ENCODE measurements at regions not wholly inside any gene's neighbourhood (a gene's known extent, or its start where the extent isn't known, plus 50 kb on each side); places are given as distances from the start of the nearest gene placed in this dataset.

DNA sequence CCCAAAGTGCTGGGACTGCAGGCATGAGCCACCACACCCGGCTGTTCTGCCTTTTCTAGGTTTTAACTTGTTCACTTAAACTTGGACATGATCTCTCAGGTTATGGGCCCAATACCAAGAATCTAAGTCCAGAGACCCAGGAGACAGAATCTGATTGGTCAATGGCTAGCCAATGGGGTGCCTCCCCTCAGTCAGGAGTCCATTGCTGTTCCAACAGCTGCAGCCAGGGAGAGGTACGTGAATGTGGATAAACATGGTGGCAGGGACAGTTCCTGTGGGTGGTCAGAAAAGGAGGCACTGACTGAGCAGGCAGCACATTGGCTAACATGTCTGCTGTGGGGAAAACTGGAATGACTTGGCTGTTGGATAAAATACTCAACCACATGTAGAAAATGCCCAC, 140.3 kb downstream of the RPLP1 start:
- no peak for DNase-seq
- H3K4me1 ChIP-seq (ENCODE audit: control insufficient read depth, insufficient read depth, low read length): peaks cover 20% of the 10 kb centered on the region
- Mint-ChIP-seq H3K4me1 (peaks cover 0 to 12% of the 10 kb centered on the region in 2 donors), H3K27ac (no peak overlapping the region), H3K27me3 (ENCODE audit: low read depth in 2 of 2) (peaks cover 20 to 28% of the 10 kb centered on the region in 2 donors), H3K9me3 (no peaks in the 10 kb centered on the region), H3K36me3 (no peaks in the 10 kb centered on the region), H3K4me3 (no peak overlapping the region)
- H3K4me3 ChIP-seq (ENCODE audit: low read length): no peak overlapping the region
- 97% methylated on average over 2 of the region's 2 CpGs for WGBS (ENCODE audit: insufficient coverage)
- H3K9me3 ChIP-seq (ENCODE audit: control insufficient read depth, insufficient read depth, low read length): no peaks in the 10 kb centered on the region
- H3K36me3 ChIP-seq (ENCODE audit: control insufficient read depth, insufficient read depth, low read length): no peaks in the 10 kb centered on the region
- intact Hi-C loops (cut with micrococcal nuclease): no loop called here
- no peak for ATAC-seq
- no peak for TF ChIP-seq CTCF (IDR thresholded peaks at IDR 0.05)
- no peak overlapping the region for H3K27ac ChIP-seq (ENCODE audit: low read length)
- peaks cover 5% of the 10 kb centered on the region for H3K27me3 ChIP-seq (ENCODE audit: control insufficient read depth, insufficient read depth, low read length)

- Histone ChIP-seq H3K9me3 (ENCODE audit: control insufficient read depth, insufficient read depth, low read length) (no peaks in the 10 kb centered on the region), H3K27ac (ENCODE audit: low read length) (no peak overlapping the region), H3K4me3 (ENCODE audit: low read length) (no peak overlapping the region), H3K36me3 (ENCODE audit: control insufficient read depth, insufficient read depth, low read length) (no peaks in the 10 kb centered on the region), H3K27me3 (ENCODE audit: control insufficient read depth, insufficient read depth, low read length) (peaks cover 7% of the 10 kb centered on the region), H3K4me1 (ENCODE audit: control insufficient read depth, insufficient read depth, low read length) (peaks cover 20% of the 10 kb centered on the region)
- TF ChIP-seq CTCF (IDR thresholded peaks at IDR 0.05): no peak
- ATAC-seq: no peak
- Mint-ChIP-seq H3K36me3 (no peaks in the 10 kb centered on the region), H3K27ac (no peak overlapping the region), H3K4me3 (no peak overlapping the region), H3K27me3 (ENCODE audit: low read depth in 2 of 2) (peaks cover 20 to 27% of the 10 kb centered on the region in 2 donors), H3K4me1 (peaks cover 0 to 12% of the 10 kb centered on the region in 2 donors), H3K9me3 (no peaks in the 10 kb centered on the region)
- WGBS (ENCODE audit: insufficient coverage): 86% methylated on average over 7 of the region's 7 CpGs
- intact Hi-C loops (cut with micrococcal nuclease): no loop called here
- DNase-seq: no peak
Measured at GRCh38 chr15:69593488-69593887, 140.9 kb downstream of the RPLP1 start.

GRCh38 chr15:69593981-69594966, 141.7 kb downstream of the RPLP1 start:
- no peak overlapping the region for H3K4me3 ChIP-seq (ENCODE audit: low read length)
- peaks cover 0 to 12% of the 10 kb centered on the region in 2 donors for H3K4me1 Mint-ChIP-seq
- H3K36me3 ChIP-seq (ENCODE audit: control insufficient read depth, insufficient read depth, low read length): no peaks in the 10 kb centered on the region
- ATAC-seq (peak in 1 of 3 donors; percentile 44), DNase-seq (no peak)
- TF ChIP-seq CTCF (IDR thresholded peaks at IDR 0.05): no peak
- H3K4me3 Mint-ChIP-seq: no peak overlapping the region
- WGBS (ENCODE audit: insufficient coverage): 42% methylated on average over 24 of the region's 24 CpGs
- peaks cover 8% of the 10 kb centered on the region for H3K27me3 ChIP-seq (ENCODE audit: control insufficient read depth, insufficient read depth, low read length)
- intact Hi-C loops (cut with micrococcal nuclease): no loop called here
- H3K9me3 ChIP-seq (ENCODE audit: control insufficient read depth, insufficient read depth, low read length): no peaks in the 10 kb centered on the region
- H3K27ac ChIP-seq (ENCODE audit: low read length): no peak overlapping the region
- H3K36me3 Mint-ChIP-seq: no peaks in the 10 kb centered on the region
- peaks cover 28 to 30% of the 10 kb centered on the region in 2 donors for H3K27me3 Mint-ChIP-seq (ENCODE audit: low read depth in 2 of 2)
- peaks cover 20% of the 10 kb centered on the region for H3K4me1 ChIP-seq (ENCODE audit: control insufficient read depth, insufficient read depth, low read length)
- H3K27ac Mint-ChIP-seq: no peak overlapping the region
- no peaks in the 10 kb centered on the region for H3K9me3 Mint-ChIP-seq
